Erythroblast (primary cell): ENCODE measurements at regions not wholly inside any gene's neighbourhood (a gene's known extent, or its start where the extent isn't known, plus 50 kb on each side); places are given as distances from the start of the nearest gene placed in this dataset.

Experiments
- GATA1 ChIP-seq: IDR thresholded peaks from 2 replicates; pipeline ENCODE4 v1.6.1; 2011; ENCODE audit warnings: low read depth, mild to moderate bottlenecking, control low read depth, low read length, moderate library complexity
- POLR2A ChIP-seq: IDR thresholded peaks from 2 replicates; pipeline ENCODE4 v1.6.1; 2011; ENCODE audit warnings: mild to moderate bottlenecking, low read length

- no peak for TF ChIP-seq POLR2A
- no peak for TF ChIP-seq GATA1
Measured at GRCh38 chr12:125255935-125256633, 190.8 kb downstream of the AACS start.
